ENCODE measurements at regions not wholly inside any gene's neighbourhood (a gene's known extent, or its start where the extent isn't known, plus 50 kb on each side); places are given as distances from the start of the nearest gene placed in this dataset.

- no peak overlapping the region for H3K9ac ChIP-seq (ENCODE audit: insufficient read length, low read depth)
- H3K36me3 ChIP-seq (ENCODE audit: insufficient read depth, insufficient read length, low read length) = no peaks in the 10 kb centered on the region
- H3K9me3 ChIP-seq (ENCODE audit: insufficient read depth, low read length) = no peaks in the 10 kb centered on the region
- no peaks in the 10 kb centered on the region for H3K27me3 ChIP-seq (ENCODE audit: insufficient read depth, insufficient read length)
- DNase-seq (ENCODE audit: low read depth, low spot score) = no peak
- no peaks in the 10 kb centered on the region for H3K4me1 ChIP-seq (ENCODE audit: insufficient read depth, insufficient read length)
- H3K4me3 ChIP-seq (ENCODE audit: insufficient read length, low read depth) = no peak overlapping the region
- TF ChIP-seq ZNF274 (IDR thresholded peaks at IDR 0.05; ENCODE audit: low read depth, low read length) = no peak
- no peak for TF ChIP-seq SUZ12 (IDR thresholded peaks at IDR 0.05; ENCODE audit: extremely low read depth, insufficient read depth, insufficient read length)
- TF ChIP-seq YY1 (IDR thresholded peaks at IDR 0.05; ENCODE audit: insufficient read depth, insufficient read length) = no peak
These were observed 219.1 kb downstream of the TRIB2 start for GRCh38 chr2:12935796-12936195.

- no peak for DNase-seq (ENCODE audit: low read depth, low spot score)
- H3K27me3 ChIP-seq (ENCODE audit: insufficient read depth, insufficient read length) = no peaks in the 10 kb centered on the region
- no peaks in the 10 kb centered on the region for H3K36me3 ChIP-seq (ENCODE audit: insufficient read depth, insufficient read length, low read length)
- no peaks in the 10 kb centered on the region for H3K4me1 ChIP-seq (ENCODE audit: insufficient read depth, insufficient read length)
- H3K9me3 ChIP-seq (ENCODE audit: insufficient read depth, low read length) = no peaks in the 10 kb centered on the region
- TF ChIP-seq SUZ12 (IDR thresholded peaks at IDR 0.05; ENCODE audit: extremely low read depth, insufficient read depth, insufficient read length) (no peak), YY1 (IDR thresholded peaks at IDR 0.05; ENCODE audit: insufficient read depth, insufficient read length) (no peak), ZNF274 (IDR thresholded peaks at IDR 0.05; ENCODE audit: low read depth, low read length) (no peak)
- no peak overlapping the region for H3K4me3 ChIP-seq (ENCODE audit: insufficient read length, low read depth)
- H3K9ac ChIP-seq (ENCODE audit: insufficient read length, low read depth) = no peak overlapping the region
These were observed 224.5 kb downstream of the TRIB2 start for GRCh38 chr2:12941203-12941602.

- no peaks in the 10 kb centered on the region for H3K9me3 ChIP-seq (ENCODE audit: insufficient read depth, low read length)
- no peaks in the 10 kb centered on the region for H3K36me3 ChIP-seq (ENCODE audit: insufficient read depth, insufficient read length, low read length)
- no peak for TF ChIP-seq YY1 (IDR thresholded peaks at IDR 0.05; ENCODE audit: insufficient read depth, insufficient read length)
- TF ChIP-seq ZNF274 (IDR thresholded peaks at IDR 0.05; ENCODE audit: low read depth, low read length) = no peak
- TF ChIP-seq SUZ12 (IDR thresholded peaks at IDR 0.05; ENCODE audit: extremely low read depth, insufficient read depth, insufficient read length) = no peak
- no peak overlapping the region for H3K4me3 ChIP-seq (ENCODE audit: insufficient read length, low read depth)
- no peaks in the 10 kb centered on the region for H3K4me1 ChIP-seq (ENCODE audit: insufficient read depth, insufficient read length)
- no peak for DNase-seq (ENCODE audit: low read depth, low spot score)
- H3K27me3 ChIP-seq (ENCODE audit: insufficient read depth, insufficient read length) = no peaks in the 10 kb centered on the region
- H3K9ac ChIP-seq (ENCODE audit: insufficient read length, low read depth) = no peak overlapping the region
These were observed 231.7 kb downstream of the TRIB2 start for GRCh38 chr2:12948231-12948960.

GRCh38 chr2:12948961-12949353, 232.2 kb downstream of the TRIB2 start:
- no peak overlapping the region for H3K9ac ChIP-seq (ENCODE audit: insufficient read length, low read depth)
- no peaks in the 10 kb centered on the region for H3K4me1 ChIP-seq (ENCODE audit: insufficient read depth, insufficient read length)
- DNase-seq (ENCODE audit: low read depth, low spot score) = no peak
- no peaks in the 10 kb centered on the region for H3K36me3 ChIP-seq (ENCODE audit: insufficient read depth, insufficient read length, low read length)
- TF ChIP-seq ZNF274 (IDR thresholded peaks at IDR 0.05; ENCODE audit: low read depth, low read length) (no peak), SUZ12 (IDR thresholded peaks at IDR 0.05; ENCODE audit: extremely low read depth, insufficient read depth, insufficient read length) (no peak)
- H3K27me3 ChIP-seq (ENCODE audit: insufficient read depth, insufficient read length) = no peaks in the 10 kb centered on the region
- H3K9me3 ChIP-seq (ENCODE audit: insufficient read depth, low read length) = no peaks in the 10 kb centered on the region
- H3K4me3 ChIP-seq (ENCODE audit: insufficient read length, low read depth) = no peak overlapping the region

GRCh38 chr2:12949406-12949805, 232.7 kb downstream of the TRIB2 start:
- no peak for DNase-seq (ENCODE audit: low read depth, low spot score)
- no peak overlapping the region for H3K4me3 ChIP-seq (ENCODE audit: insufficient read length, low read depth)

GRCh38 chr2:12950174-12950573, 233.4 kb downstream of the TRIB2 start:
- no peak overlapping the region for H3K9ac ChIP-seq (ENCODE audit: insufficient read length, low read depth)
- no peak for DNase-seq (ENCODE audit: low read depth, low spot score)
- no peak overlapping the region for H3K4me3 ChIP-seq (ENCODE audit: insufficient read length, low read depth)
- TF ChIP-seq SUZ12 (IDR thresholded peaks at IDR 0.05; ENCODE audit: extremely low read depth, insufficient read depth, insufficient read length) (no peak), YY1 (IDR thresholded peaks at IDR 0.05; ENCODE audit: insufficient read depth, insufficient read length) (no peak), ZNF274 (IDR thresholded peaks at IDR 0.05; ENCODE audit: low read depth, low read length) (no peak)
- no peaks in the 10 kb centered on the region for H3K27me3 ChIP-seq (ENCODE audit: insufficient read depth, insufficient read length)
- H3K36me3 ChIP-seq (ENCODE audit: insufficient read depth, insufficient read length, low read length) = no peaks in the 10 kb centered on the region
- no peaks in the 10 kb centered on the region for H3K9me3 ChIP-seq (ENCODE audit: insufficient read depth, low read length)
- H3K4me1 ChIP-seq (ENCODE audit: insufficient read depth, insufficient read length) = no peaks in the 10 kb centered on the region

More at GRCh38 chr2:12949406-12949805, 232.7 kb downstream of the TRIB2 start:
- H3K36me3 ChIP-seq (ENCODE audit: insufficient read depth, insufficient read length, low read length) = no peaks in the 10 kb centered on the region
- H3K9ac ChIP-seq (ENCODE audit: insufficient read length, low read depth) = no peak overlapping the region
- no peaks in the 10 kb centered on the region for H3K9me3 ChIP-seq (ENCODE audit: insufficient read depth, low read length)
- H3K27me3 ChIP-seq (ENCODE audit: insufficient read depth, insufficient read length) = no peaks in the 10 kb centered on the region
- TF ChIP-seq YY1 (IDR thresholded peaks at IDR 0.05; ENCODE audit: insufficient read depth, insufficient read length) (no peak), SUZ12 (IDR thresholded peaks at IDR 0.05; ENCODE audit: extremely low read depth, insufficient read depth, insufficient read length) (no peak), ZNF274 (IDR thresholded peaks at IDR 0.05; ENCODE audit: low read depth, low read length) (no peak)
- H3K4me1 ChIP-seq (ENCODE audit: insufficient read depth, insufficient read length) = no peaks in the 10 kb centered on the region

- H3K4me3 ChIP-seq (ENCODE audit: insufficient read length, low read depth) = no peak overlapping the region
- no peaks in the 10 kb centered on the region for H3K9me3 ChIP-seq (ENCODE audit: insufficient read depth, low read length)
- H3K4me1 ChIP-seq (ENCODE audit: insufficient read depth, insufficient read length) = no peaks in the 10 kb centered on the region
- TF ChIP-seq YY1 (IDR thresholded peaks at IDR 0.05; ENCODE audit: insufficient read depth, insufficient read length) = no peak
- TF ChIP-seq SUZ12 (IDR thresholded peaks at IDR 0.05; ENCODE audit: extremely low read depth, insufficient read depth, insufficient read length) = no peak
- TF ChIP-seq ZNF274 (IDR thresholded peaks at IDR 0.05; ENCODE audit: low read depth, low read length) = no peak
- no peak overlapping the region for H3K9ac ChIP-seq (ENCODE audit: insufficient read length, low read depth)
- no peaks in the 10 kb centered on the region for H3K36me3 ChIP-seq (ENCODE audit: insufficient read depth, insufficient read length, low read length)
- no peaks in the 10 kb centered on the region for H3K27me3 ChIP-seq (ENCODE audit: insufficient read depth, insufficient read length)
- no peak for DNase-seq (ENCODE audit: low read depth, low spot score)
These were observed 234.4 kb downstream of the TRIB2 start for GRCh38 chr2:12950957-12951656.

Data from NT2/D1 (cell line).